Activated CD4-positive, alpha-beta T cell treated with anti-CD3 and anti-CD28 coated beads, Interleukin-2, amount 50 U/mL, for 4 hours (primary cell): ENCODE measurements at regions not wholly inside any gene's neighbourhood (a gene's known extent, or its start where the extent isn't known, plus 50 kb on each side); places are given as distances from the start of the nearest gene placed in this dataset.

Experiments
- DNase-seq, 2 experiments: peaks; one replicate each; pipeline ENCODE4 v3.0.0-alpha.2; 2020

DNA sequence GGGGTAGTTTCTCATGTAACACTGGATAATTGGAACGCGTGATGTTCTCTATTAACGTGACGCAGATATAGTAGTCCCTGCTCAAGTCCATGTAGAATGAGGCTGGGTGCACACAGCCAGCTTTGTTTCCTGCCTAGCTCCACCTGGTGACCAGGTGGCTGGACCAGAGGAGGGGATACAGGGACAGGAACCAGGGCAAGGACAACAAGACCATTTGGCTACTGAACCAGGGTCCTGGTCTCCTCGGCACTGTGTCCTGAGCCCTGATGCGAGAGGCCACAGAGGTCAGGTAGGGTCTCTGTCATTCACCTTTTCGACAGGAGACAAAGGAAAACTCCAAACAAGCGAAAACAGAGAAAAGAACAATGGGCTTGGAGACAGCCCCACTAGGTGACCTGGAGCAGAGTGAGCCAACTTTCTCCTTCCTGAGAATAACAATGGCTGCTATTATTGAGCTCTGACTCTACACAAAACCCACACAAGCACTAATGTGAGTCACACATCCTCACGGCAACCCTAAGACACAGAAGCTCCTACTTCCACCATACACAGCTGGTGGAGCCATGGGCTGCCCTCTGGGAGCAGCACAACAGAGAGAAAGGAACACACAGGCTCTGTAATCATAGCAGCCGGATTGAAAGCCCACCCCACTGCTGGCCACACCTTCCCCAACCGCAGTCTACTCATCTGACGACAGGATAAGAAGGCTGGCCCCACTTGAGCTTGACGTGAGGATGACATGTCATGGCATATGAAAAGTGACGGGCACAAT is 67.3 kb upstream of the TEX51 start:
- DNase-seq = no peak

DNA sequence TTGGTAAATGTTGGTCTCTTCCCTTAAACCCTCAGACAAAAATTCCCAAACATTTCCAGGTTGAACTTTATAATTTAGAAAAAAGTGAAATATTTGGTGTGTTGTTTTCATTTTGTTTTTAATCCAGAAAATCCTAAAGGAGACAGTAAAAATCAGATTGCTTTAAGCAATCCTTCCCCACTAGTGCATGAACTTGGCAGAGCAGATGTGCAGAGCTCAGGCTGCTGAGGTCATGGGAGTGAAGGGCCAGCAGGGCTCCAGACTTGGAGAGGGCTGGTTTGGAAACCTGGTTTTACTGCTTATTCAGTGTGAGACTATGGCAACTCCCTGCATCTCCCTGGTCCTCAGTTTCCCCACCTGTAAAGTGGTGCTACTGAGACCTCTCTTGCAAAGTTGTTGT is 66.7 kb upstream of the TEX51 start:
- DNase-seq = no peak

DNA sequence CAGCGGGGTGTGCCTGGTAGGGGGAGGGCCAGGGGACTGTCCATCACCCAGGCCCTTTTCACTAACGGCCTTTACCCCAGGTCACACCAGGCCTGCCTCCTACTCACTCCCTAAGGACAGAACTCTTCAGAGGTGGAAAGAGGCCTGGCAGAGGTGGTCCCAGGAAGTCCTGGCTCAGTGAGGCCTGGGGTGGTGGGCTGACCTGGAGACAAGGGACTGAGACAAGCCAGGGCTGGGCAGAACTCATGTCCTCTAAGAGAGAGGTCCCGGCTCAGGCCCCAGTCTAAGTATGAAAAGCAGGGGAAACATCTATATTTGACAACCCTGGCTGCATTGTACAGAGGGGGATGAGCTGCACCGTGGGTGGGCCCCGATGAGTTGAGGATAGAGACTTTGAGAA is 65.9 kb upstream of the TEX51 start:
- no peak for DNase-seq

DNA sequence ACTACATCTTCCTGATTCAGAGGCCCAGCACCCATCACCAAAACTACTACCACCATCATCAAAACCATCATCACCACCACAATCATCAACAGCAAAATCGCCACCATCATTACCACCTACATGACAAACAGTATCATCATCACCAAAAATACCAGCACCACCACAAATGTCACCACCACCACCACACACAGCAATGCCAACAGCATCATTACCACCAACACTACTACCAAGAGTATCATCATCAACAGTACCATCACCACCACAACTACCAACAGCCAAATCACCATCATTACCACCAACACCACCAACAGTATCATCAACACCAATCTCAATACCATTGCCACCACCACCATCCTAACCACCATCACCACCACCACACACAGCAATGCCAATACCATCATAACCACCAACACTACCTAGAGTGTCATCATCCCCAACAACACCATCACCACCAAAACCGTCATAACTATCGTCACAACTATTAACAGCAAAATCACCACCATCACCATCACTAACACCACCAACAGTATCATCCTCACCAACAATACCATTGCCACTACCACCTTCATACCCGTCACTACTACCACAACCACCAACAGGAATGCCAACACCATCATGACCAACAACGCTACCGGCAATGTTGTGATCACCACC is 64.6 kb upstream of the TEX51 start:
- no peak for DNase-seq

DNA sequence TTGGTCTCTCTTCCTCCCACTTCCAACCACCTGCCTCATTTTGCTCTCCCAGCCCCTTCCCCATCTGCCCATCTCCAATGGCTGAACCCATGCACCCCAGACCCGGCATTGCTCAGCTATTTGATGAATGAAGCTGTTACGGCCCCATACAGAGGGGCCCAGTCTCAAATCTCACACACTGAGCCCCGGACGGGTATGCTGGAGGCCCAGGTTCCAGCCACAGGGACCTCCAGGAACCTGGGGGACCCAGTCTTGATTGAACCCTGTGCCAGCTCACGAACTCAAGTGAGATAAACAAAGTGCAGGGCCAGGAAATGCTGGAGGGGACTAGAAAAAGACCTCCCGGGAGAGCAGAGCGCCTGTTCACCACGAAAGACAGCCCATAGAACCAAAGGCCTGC is 63.4 kb upstream of the TEX51 start:
- no peak for DNase-seq

DNA sequence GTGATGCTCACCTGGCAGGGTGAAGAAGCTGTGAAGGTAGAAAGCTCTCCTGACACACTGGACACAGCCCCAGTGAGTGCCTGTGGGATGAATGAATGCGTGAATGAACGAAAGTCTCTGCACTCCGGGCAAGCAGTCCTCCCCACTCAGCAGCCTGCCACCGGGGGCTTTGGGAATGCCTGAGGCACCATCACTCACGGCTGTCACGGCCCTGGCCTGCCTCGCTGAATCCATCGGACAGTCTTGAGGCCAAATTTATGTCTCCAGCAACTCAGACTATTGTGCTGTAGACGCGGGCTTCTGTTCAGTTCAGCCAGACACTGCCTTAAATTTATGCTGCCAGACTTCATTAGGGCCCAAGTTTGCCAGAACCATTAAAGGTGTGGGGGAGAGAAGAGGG is 62.9 kb upstream of the TEX51 start:
- DNase-seq = no peak

DNA sequence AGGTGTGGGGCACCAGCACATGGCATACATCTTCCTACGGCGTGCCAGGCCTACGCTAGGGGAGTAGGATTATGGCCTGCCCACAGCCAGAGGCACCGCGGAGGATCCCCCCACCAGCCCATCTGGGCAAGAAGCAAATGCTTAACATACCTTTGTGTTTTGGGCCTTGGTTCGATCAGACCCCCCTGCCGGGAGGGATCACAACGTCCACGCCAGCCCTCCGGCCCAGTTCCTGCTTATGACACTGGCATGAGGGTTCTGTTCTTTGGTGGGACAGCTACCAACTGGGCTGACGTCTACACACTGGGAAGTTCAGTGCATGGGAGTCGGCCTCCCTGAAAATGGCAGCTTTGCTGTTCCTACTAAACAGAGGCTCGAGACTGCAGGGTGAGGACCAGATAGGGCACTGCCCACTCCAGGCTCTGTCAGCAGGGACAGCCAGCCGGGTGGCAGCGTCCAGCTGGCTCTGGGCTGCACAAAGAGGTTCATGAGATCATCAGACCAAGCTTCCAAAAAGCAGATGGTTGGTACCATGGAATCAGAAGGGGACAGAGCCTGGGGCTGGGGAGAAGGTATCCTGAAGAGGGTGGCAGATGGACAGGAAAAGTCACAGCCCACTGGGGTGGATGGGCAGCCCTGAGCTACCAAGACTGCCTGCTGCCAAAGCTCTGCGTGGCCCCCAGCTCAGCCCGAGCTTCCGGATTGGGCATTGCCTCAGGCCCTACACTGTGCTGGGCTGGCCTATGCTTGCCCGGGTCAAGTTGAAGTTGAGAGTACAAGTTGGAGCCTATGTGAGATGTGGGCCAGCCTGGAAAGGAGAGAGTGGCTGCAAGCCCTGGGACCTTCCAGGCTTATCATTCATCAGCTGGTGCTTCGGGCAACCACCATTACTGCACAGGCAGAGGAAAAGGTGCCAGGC is 61.7 kb upstream of the TEX51 start:
- no peak for DNase-seq

DNA sequence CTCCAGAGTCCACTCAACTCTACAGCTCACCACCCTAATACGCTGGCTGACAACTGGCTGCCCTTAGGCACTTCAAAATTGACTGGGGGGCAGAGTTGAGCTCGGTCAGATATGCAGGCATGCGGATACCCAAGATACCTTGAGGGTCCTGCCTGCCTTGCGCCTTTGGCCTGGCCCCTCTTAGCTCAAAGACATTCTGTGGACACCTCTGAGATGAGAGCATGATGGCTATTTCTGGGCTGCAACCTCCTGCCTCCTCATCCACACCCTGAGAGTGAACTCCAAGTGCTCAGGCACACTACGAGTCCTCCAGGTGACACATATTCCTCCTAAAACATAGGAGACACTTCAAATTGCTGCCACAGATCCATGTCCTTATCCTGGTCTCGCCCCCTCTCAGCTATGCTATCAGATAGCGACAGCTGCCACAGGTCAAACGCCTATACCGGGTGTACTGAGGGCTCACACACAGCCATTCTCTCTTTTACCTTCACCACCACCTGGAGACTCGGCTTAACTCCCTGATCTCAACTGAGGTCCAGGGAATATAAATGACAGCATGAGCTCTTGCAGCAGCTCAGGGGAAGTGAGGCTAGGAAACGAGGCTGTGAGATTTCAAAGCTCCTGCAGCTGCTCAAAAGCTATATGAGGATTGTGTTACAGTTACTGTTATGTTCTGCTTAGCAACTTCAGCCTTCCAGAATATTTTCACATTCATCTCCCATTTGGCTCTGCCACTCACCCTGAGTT is 60.5 kb upstream of the TEX51 start:
- DNase-seq = no peak

DNA sequence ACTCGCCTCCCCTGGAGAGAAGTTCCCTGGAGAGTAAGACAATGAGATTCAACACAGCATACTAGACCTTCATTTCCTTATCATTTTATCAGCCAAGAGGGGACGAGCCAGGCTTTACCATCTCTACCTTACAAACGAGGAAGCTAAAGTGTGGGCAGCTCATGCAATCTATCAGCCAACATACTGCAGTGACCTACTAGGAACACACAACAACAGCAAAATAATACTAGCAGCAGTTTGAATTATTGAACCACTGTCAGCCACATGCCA is 60.0 kb upstream of the TEX51 start:
- DNase-seq = no peak

DNA sequence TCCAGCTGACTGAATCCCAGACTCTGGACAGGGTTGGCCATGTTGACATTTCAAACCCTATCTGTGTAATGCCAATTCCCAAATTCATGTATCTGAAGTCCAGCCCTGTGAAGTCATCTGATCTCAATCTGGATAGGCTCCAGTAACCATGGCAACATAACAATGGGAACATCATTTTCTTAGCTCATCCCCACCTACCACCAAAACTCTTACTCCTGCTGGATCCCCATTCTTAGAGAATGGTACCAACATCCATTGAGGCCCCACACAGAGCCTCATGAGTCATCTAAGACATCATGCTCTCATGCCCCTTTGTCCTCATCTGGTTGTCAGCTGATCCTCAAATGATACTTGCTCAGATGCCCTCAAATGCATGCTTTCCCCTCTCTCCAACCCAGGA is 58.9 kb upstream of the TEX51 start:
- no peak for DNase-seq

DNA sequence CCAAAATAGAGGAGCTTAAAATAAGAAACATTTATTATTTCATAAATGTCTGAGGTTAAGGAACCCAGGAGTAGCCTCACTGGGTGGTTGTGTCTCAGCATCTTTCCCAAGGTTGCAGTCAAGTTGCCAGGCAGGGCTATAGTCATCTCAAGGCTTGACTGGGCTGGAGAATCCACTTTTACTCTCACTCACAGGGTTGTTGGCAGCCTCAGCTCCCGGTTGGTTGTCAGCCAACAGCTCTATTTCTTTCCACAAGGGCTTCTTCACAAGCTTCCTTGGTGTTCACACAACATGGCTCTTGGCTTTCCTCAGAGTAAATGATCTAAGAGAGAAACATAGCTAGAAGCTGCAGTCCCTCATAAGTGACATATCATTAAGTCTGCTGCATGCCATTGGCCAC is 55.6 kb upstream of the TEX51 start:
- DNase-seq = no peak

DNA sequence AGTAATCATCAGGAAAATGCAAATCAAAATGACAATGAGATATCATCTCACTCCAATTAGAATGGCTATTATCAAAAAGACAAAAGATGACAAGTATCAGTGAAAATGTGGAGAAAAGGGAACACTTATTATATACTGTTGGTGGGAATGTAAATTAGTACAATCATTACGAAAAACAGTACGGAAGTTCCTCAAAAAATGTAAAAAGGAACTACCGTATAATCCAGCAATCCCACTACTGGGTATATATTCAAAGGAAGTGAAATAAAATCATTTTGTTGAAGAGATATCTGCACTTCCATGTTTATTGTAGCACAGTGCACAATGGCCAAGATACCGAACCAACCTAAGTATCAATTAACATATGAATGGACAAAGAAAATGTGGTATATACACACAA is 52.4 kb upstream of the TEX51 start:
- no peak for DNase-seq
